CD4-positive, alpha-beta T cell (primary cell): ENCODE measurements at regions not wholly inside any gene's neighbourhood (a gene's known extent, or its start where the extent isn't known, plus 50 kb on each side); places are given as distances from the start of the nearest gene placed in this dataset.

ENCODE experiments used
- ATAC-seq: fragments of 200-7000 bp; cut with Tn5 transposase; one replicate; pipeline ENCODE4 v1.10.0; 2022; ENCODE audit warnings: mild to moderate bottlenecking; ENCODE audit not compliant: poor library complexity
- CTCF ChIA-PET: fragments of 350-600 bp; sonication (Branson Sonifier 250); formaldehyde crosslinking; loops from one replicate; lab custom pipeline; 2021; ENCODE audit warnings: antibody characterized with exemption, inconsistent platforms; lab: Charles Lee
- POLR2A ChIA-PET: fragments of 350-600 bp; sonication (Branson Sonifier 250); formaldehyde crosslinking; loops from one replicate; lab custom pipeline; 2021; ENCODE audit warnings: antibody characterized with exemption, inconsistent platforms; lab: Charles Lee
- DNase-seq, 14 experiments: peaks; one replicate each; pipeline ENCODE4 v3.0.0-alpha.2; 2013 to 2020; ENCODE audit warnings: mixed read lengths in 2 of 14
- H3K27ac ChIP-seq, 2 donors: one replicate each; pipeline versions ENCODE4 v1.5.1 to v1.7.0; 2013; ENCODE audit warnings: low read length in 2 of 2, low read depth in 1 of 2, mild to moderate bottlenecking in 1 of 2
- H3K27me3 ChIP-seq, 2 experiments: 1 replicate in 1 of 2; 2 replicates in 1 of 2; pipeline versions ENCODE4 v1.6.1 to v1.7.0; 2013; ENCODE audit warnings: low read length in 2 of 2, control low read depth in 1 of 2, mild to moderate bottlenecking in 1 of 2, moderate library complexity in 1 of 2; ENCODE audit not compliant: insufficient read depth in 2 of 2, control insufficient read depth in 1 of 2
- H3K36me3 ChIP-seq: one replicate; pipeline ENCODE4 v1.6.1; 2013; ENCODE audit warnings: low read length, control low read depth; ENCODE audit not compliant: insufficient read depth
- H3K4me1 ChIP-seq: one replicate; pipeline ENCODE4 v1.6.1; 2013; ENCODE audit warnings: low read length, control low read depth; ENCODE audit not compliant: insufficient read depth
- H3K4me3 ChIP-seq: one replicate; pipeline ENCODE4 v1.5.1; 2013; ENCODE audit warnings: mild to moderate bottlenecking, low read length, moderate library complexity
- H3K9me3 ChIP-seq, 2 experiments: 1 replicate in 1 of 2; 2 replicates in 1 of 2; pipeline versions ENCODE4 v1.6.1 to v1.7.0; 2013; ENCODE audit warnings: low read length in 2 of 2, mild to moderate bottlenecking in 2 of 2, control low read depth in 1 of 2, moderate library complexity in 1 of 2; ENCODE audit not compliant: control insufficient read depth in 1 of 2, insufficient read depth in 1 of 2
- H3K27ac Mint-ChIP-seq: one replicate; pipeline ENCODE4 v1.8.0; 2020; ENCODE audit warnings: mixed read lengths
- H3K27me3 Mint-ChIP-seq: one replicate; pipeline ENCODE4 v1.8.0; 2021; ENCODE audit warnings: mixed read lengths
- H3K36me3 Mint-ChIP-seq: one replicate; pipeline ENCODE4 v1.8.0; 2021; ENCODE audit warnings: low read depth, mixed read lengths
- H3K4me1 Mint-ChIP-seq: one replicate; pipeline ENCODE4 v1.8.0; 2021; ENCODE audit warnings: low read depth, mixed read lengths
- H3K4me3 Mint-ChIP-seq: one replicate; pipeline ENCODE4 v1.8.0; 2020; ENCODE audit warnings: mild to moderate bottlenecking, mixed read lengths
- H3K9me3 Mint-ChIP-seq: one replicate; pipeline ENCODE4 v1.8.0; 2020; ENCODE audit warnings: mixed read lengths
- CTCF ChIP-seq: fragments of 200-600 bp; IDR thresholded peaks from one replicate; pipeline ENCODE4 v1.8.0; 2022; ENCODE audit warnings: antibody characterized with exemption, mild to moderate bottlenecking
- intact Hi-C, 2 experiments: fragments of 100-400 bp; cut with DNase I in 1 of 2; cut with micrococcal nuclease in 1 of 2; formaldehyde crosslinking; loops; one replicate each; pipeline versions ENCODE4 v1.15.1 to v1.9.0; 2023 to 2025; cut with DNase I, micrococcal nuclease

- Histone ChIP-seq H3K4me1 (no peaks in the 10 kb centered on the region), H3K36me3 (no peaks in the 10 kb centered on the region), H3K9me3 (no peaks in the 10 kb centered on the region), H3K27ac (no peak overlapping the region), H3K4me3 (no peak overlapping the region), H3K27me3 (no peaks in the 10 kb centered on the region)
- Mint-ChIP-seq H3K36me3 (no peaks in the 10 kb centered on the region), H3K27me3 (no peaks in the 10 kb centered on the region), H3K9me3 (no peaks in the 10 kb centered on the region), H3K4me3 (no peak overlapping the region), H3K27ac (no peak overlapping the region), H3K4me1 (no peaks in the 10 kb centered on the region)
- ATAC-seq (no peak), DNase-seq (no peak)
- TF ChIP-seq CTCF = no peak
- intact Hi-C loops = no loop called here
- ChIA-PET POLR2A (no interaction called here), CTCF (no interaction called here)
Measured at GRCh38 chr3:159244933-159245332, 443.1 kb downstream of the MFSD1 start.

- no peaks in the 10 kb centered on the region for H3K4me1 Mint-ChIP-seq
- ATAC-seq = no peak
- Histone ChIP-seq H3K27me3 (no peaks in the 10 kb centered on the region), H3K27ac (no peak overlapping the region), H3K4me1 (no peaks in the 10 kb centered on the region), H3K36me3 (no peaks in the 10 kb centered on the region), H3K9me3 (no peaks in the 10 kb centered on the region), H3K4me3 (no peak overlapping the region)
- no peaks in the 10 kb centered on the region for H3K36me3 Mint-ChIP-seq
- peaks cover 2% of the 10 kb centered on the region for H3K9me3 Mint-ChIP-seq
- peaks cover 4% of the 10 kb centered on the region for H3K27me3 Mint-ChIP-seq
- no peak for DNase-seq
- no peak overlapping the region for H3K4me3 Mint-ChIP-seq
- intact Hi-C loops = no loop called here
- ChIA-PET POLR2A (no interaction called here), CTCF (no interaction called here)
- no peak overlapping the region for H3K27ac Mint-ChIP-seq
- no peak for TF ChIP-seq CTCF
Measured at GRCh38 chr3:159245871-159246270, 444.0 kb downstream of the MFSD1 start.

DNA sequence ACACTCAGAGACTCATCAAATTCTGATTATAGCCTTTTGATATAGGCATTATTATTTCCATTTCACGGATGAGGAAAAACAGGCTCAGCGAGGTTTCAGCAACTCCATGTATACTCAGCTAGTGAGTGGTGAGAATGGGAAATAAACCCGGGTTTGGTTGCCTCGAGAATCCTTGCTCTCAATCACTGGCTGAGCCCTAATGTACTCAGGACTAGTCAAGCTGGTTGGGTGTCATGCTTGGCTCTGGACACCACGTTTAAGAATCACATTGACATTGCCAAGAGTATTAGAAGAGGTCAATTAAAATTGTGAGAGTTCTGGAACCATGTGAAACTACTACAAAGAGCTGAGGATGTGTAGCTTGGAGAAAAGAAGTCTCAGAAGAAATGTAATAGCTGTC, 444.5 kb downstream of the MFSD1 start:
- no peaks in the 10 kb centered on the region for H3K36me3 Mint-ChIP-seq
- H3K27me3 ChIP-seq = no peaks in the 10 kb centered on the region
- no peaks in the 10 kb centered on the region for H3K4me1 ChIP-seq
- H3K27me3 Mint-ChIP-seq = peaks cover 5% of the 10 kb centered on the region
- ATAC-seq (no peak), DNase-seq (no peak)
- no peaks in the 10 kb centered on the region for H3K4me1 Mint-ChIP-seq
- ChIA-PET POLR2A (no interaction called here), CTCF (interaction anchor here (0.8 kb wide), 1 partner anchor 10 kb away, joined by 3 read pairs; no protein-coding TSS in a partner anchor)
- TF ChIP-seq CTCF = no peak
- no peak overlapping the region for H3K27ac ChIP-seq
- no peaks in the 10 kb centered on the region for H3K36me3 ChIP-seq
- no peak overlapping the region for H3K27ac Mint-ChIP-seq
- intact Hi-C loops = no loop called here
- no peak overlapping the region for H3K4me3 Mint-ChIP-seq
- peaks cover 5% of the 10 kb centered on the region for H3K9me3 Mint-ChIP-seq
- H3K9me3 ChIP-seq = no peaks in the 10 kb centered on the region
- no peak overlapping the region for H3K4me3 ChIP-seq
